ENCODE measurements at regions not wholly inside any gene's neighbourhood (a gene's known extent, or its start where the extent isn't known, plus 50 kb on each side); places are given as distances from the start of the nearest gene placed in this dataset.

GRCh38 chr1:29939079-29939478 lies 702.8 kb downstream of the PTPRU start:
- Histone ChIP-seq H3K36me3 (ENCODE audit: control insufficient read depth, low read length) (no peaks in the 10 kb centered on the region), H3K27me3 (ENCODE audit: control insufficient read depth, low read length) (no peaks in the 10 kb centered on the region), H3K4me1 (ENCODE audit: control insufficient read depth, low read length) (no peaks in the 10 kb centered on the region), H3K4me2 (ENCODE audit: low read length) (no peak overlapping the region), H3K9me2 (replicated peaks; ENCODE audit: control insufficient read depth, low read length) (no peaks in the 10 kb centered on the region), H3K79me2 (ENCODE audit: control insufficient read depth, low read length) (no peaks in the 10 kb centered on the region), H3K4me3 (ENCODE audit: low read length) (no peak overlapping the region), H3F3A (ENCODE audit: control insufficient read depth, insufficient read depth) (no peaks in the 10 kb centered on the region), H3K9me3 (ENCODE audit: control insufficient read depth, insufficient read depth, low read length) (no peaks in the 10 kb centered on the region), H4K20me1 (ENCODE audit: control insufficient read depth, insufficient read depth, low read depth, low read length) (no peaks in the 10 kb centered on the region), H3K27ac (ENCODE audit: low read depth, low read length) (no peak overlapping the region)
- TF ChIP-seq EZH2phosphoT487 (IDR thresholded peaks at IDR 0.05; ENCODE audit: borderline replicate concordance, low read length): no peak
- no peak for TF ChIP-seq CTCF (IDR thresholded peaks at IDR 0.05; ENCODE audit: low read depth, low read length, poor library complexity, severe bottlenecking)

- H3K4me1 ChIP-seq (ENCODE audit: control insufficient read depth, low read length): no peaks in the 10 kb centered on the region
- H3K79me2 ChIP-seq (ENCODE audit: control insufficient read depth, low read length): no peaks in the 10 kb centered on the region
- H3K4me2 ChIP-seq (ENCODE audit: low read length): no peak overlapping the region
- no peak overlapping the region for H3K27ac ChIP-seq (ENCODE audit: low read depth, low read length)
- H3K4me3 ChIP-seq (ENCODE audit: low read length): no peak overlapping the region
- H3F3A ChIP-seq (ENCODE audit: control insufficient read depth, insufficient read depth): no peaks in the 10 kb centered on the region
- TF ChIP-seq CTCF (IDR thresholded peaks at IDR 0.05; ENCODE audit: low read depth, low read length, poor library complexity, severe bottlenecking): no peak
- TF ChIP-seq EZH2phosphoT487 (IDR thresholded peaks at IDR 0.05; ENCODE audit: borderline replicate concordance, low read length): no peak
- no peaks in the 10 kb centered on the region for H4K20me1 ChIP-seq (ENCODE audit: control insufficient read depth, insufficient read depth, low read depth, low read length)
- H3K9me2 ChIP-seq (replicated peaks; ENCODE audit: control insufficient read depth, low read length): no peaks in the 10 kb centered on the region
- H3K9me3 ChIP-seq (ENCODE audit: control insufficient read depth, insufficient read depth, low read length): no peaks in the 10 kb centered on the region
- H3K27me3 ChIP-seq (ENCODE audit: control insufficient read depth, low read length): no peaks in the 10 kb centered on the region
- no peaks in the 10 kb centered on the region for H3K36me3 ChIP-seq (ENCODE audit: control insufficient read depth, low read length)
Observed at GRCh38 chr1:29937356-29937755, 701.0 kb downstream of the PTPRU start.

- Histone ChIP-seq H3K36me3 (ENCODE audit: control insufficient read depth, low read length) (no peaks in the 10 kb centered on the region), H3K9me2 (replicated peaks; ENCODE audit: control insufficient read depth, low read length) (no peaks in the 10 kb centered on the region), H3F3A (ENCODE audit: control insufficient read depth, insufficient read depth) (no peaks in the 10 kb centered on the region), H3K27ac (ENCODE audit: low read depth, low read length) (no peak overlapping the region), H3K9me3 (ENCODE audit: control insufficient read depth, insufficient read depth, low read length) (no peaks in the 10 kb centered on the region), H3K27me3 (ENCODE audit: control insufficient read depth, low read length) (no peaks in the 10 kb centered on the region), H4K20me1 (ENCODE audit: control insufficient read depth, insufficient read depth, low read depth, low read length) (no peaks in the 10 kb centered on the region), H3K79me2 (ENCODE audit: control insufficient read depth, low read length) (no peaks in the 10 kb centered on the region), H3K4me3 (ENCODE audit: low read length) (no peak overlapping the region), H3K4me1 (ENCODE audit: control insufficient read depth, low read length) (no peaks in the 10 kb centered on the region), H3K4me2 (ENCODE audit: low read length) (no peak overlapping the region)
- no peak for TF ChIP-seq EZH2phosphoT487 (IDR thresholded peaks at IDR 0.05; ENCODE audit: borderline replicate concordance, low read length)
- no peak for TF ChIP-seq CTCF (IDR thresholded peaks at IDR 0.05; ENCODE audit: low read depth, low read length, poor library complexity, severe bottlenecking)
Observed at GRCh38 chr1:29936031-29936544, 699.8 kb downstream of the PTPRU start.
